ENCODE measurements at regions not wholly inside any gene's neighbourhood (a gene's known extent, or its start where the extent isn't known, plus 50 kb on each side); places are given as distances from the start of the nearest gene placed in this dataset.

GRCh38 chr22:48576333-48577013, 1251.2 kb downstream of the BRD1 start:
- no peak for DNase-seq
- Histone ChIP-seq H3K9me3 (ENCODE audit: low read length) (no peaks in the 10 kb centered on the region), H3K79me2 (ENCODE audit: low read length) (no peaks in the 10 kb centered on the region), H3K9ac (ENCODE audit: low read length) (no peak overlapping the region), H3K4me1 (ENCODE audit: low read length) (no peaks in the 10 kb centered on the region), H2AFZ (ENCODE audit: low read length) (no peak overlapping the region), H3K27ac (ENCODE audit: low read length) (no peak overlapping the region), H3K9me2 (replicated peaks; ENCODE audit: insufficient read depth, low read length) (no peaks in the 10 kb centered on the region), H4K20me1 (ENCODE audit: insufficient read depth, low read depth, low read length) (peaks cover 4% of the 10 kb centered on the region; the same call in 1 of the 2 replicates), H3K4me2 (ENCODE audit: low read depth, low read length, poor library complexity, severe bottlenecking) (no peak overlapping the region), H3K27me3 (ENCODE audit: low read length) (no peaks in the 10 kb centered on the region), H3K36me3 (ENCODE audit: insufficient read depth, low read length) (no peaks in the 10 kb centered on the region), H3K4me3 (ENCODE audit: low read length) (no peak overlapping the region)

- H3K9ac ChIP-seq (ENCODE audit: low read length) = no peak overlapping the region
- no peaks in the 10 kb centered on the region for H3K4me1 ChIP-seq (ENCODE audit: low read length)
- no peaks in the 10 kb centered on the region for H3K79me2 ChIP-seq (ENCODE audit: low read length)
- H3K4me3 ChIP-seq (ENCODE audit: low read length) = no peak overlapping the region
- peaks cover 4% of the 10 kb centered on the region; the same call in 1 of the 2 replicates for H4K20me1 ChIP-seq (ENCODE audit: insufficient read depth, low read depth, low read length)
- no peak overlapping the region for H2AFZ ChIP-seq (ENCODE audit: low read length)
- peaks cover 2% of the 10 kb centered on the region for H3K9me3 ChIP-seq (ENCODE audit: low read length)
- H3K4me2 ChIP-seq (ENCODE audit: low read depth, low read length, poor library complexity, severe bottlenecking) = no peak overlapping the region
- no peaks in the 10 kb centered on the region for H3K9me2 ChIP-seq (replicated peaks; ENCODE audit: insufficient read depth, low read length)
- no peak overlapping the region for H3K27ac ChIP-seq (ENCODE audit: low read length)
- no peaks in the 10 kb centered on the region for H3K36me3 ChIP-seq (ENCODE audit: insufficient read depth, low read length)
- H3K27me3 ChIP-seq (ENCODE audit: low read length) = no peaks in the 10 kb centered on the region
- no peak for DNase-seq
Measured at GRCh38 chr22:48575618-48576332, 1251.9 kb downstream of the BRD1 start.

GRCh38 chr22:48574776-48575617, 1252.7 kb downstream of the BRD1 start:
- Histone ChIP-seq H3K4me3 (ENCODE audit: low read length) (no peak overlapping the region), H3K27me3 (ENCODE audit: low read length) (no peaks in the 10 kb centered on the region), H3K4me1 (ENCODE audit: low read length) (no peaks in the 10 kb centered on the region), H3K79me2 (ENCODE audit: low read length) (no peaks in the 10 kb centered on the region), H3K36me3 (ENCODE audit: insufficient read depth, low read length) (no peaks in the 10 kb centered on the region), H3K9me3 (ENCODE audit: low read length) (peaks cover 6% of the 10 kb centered on the region), H3K4me2 (ENCODE audit: low read depth, low read length, poor library complexity, severe bottlenecking) (no peak overlapping the region), H2AFZ (ENCODE audit: low read length) (no peak overlapping the region), H3K9me2 (replicated peaks; ENCODE audit: insufficient read depth, low read length) (no peaks in the 10 kb centered on the region), H3K9ac (ENCODE audit: low read length) (no peak overlapping the region), H3K27ac (ENCODE audit: low read length) (no peak overlapping the region), H4K20me1 (ENCODE audit: insufficient read depth, low read depth, low read length) (peaks cover 4% of the 10 kb centered on the region; the same call in 1 of the 2 replicates)
- DNase-seq = no peak

GRCh38 chr22:48573766-48574165, 1253.9 kb downstream of the BRD1 start:
- no peak for DNase-seq

GRCh38 chr22:48572951-48573350, 1254.7 kb downstream of the BRD1 start:
- H4K20me1 ChIP-seq (ENCODE audit: insufficient read depth, low read depth, low read length) = no peaks in the 10 kb centered on the region
- no peak for DNase-seq
- H3K9me2 ChIP-seq (replicated peaks; ENCODE audit: insufficient read depth, low read length) = no peaks in the 10 kb centered on the region
- no peaks in the 10 kb centered on the region for H3K4me1 ChIP-seq (ENCODE audit: low read length)
- H3K4me3 ChIP-seq (ENCODE audit: low read length) = no peak overlapping the region
- no peak overlapping the region for H2AFZ ChIP-seq (ENCODE audit: low read length)
- no peaks in the 10 kb centered on the region for H3K36me3 ChIP-seq (ENCODE audit: insufficient read depth, low read length)
- H3K79me2 ChIP-seq (ENCODE audit: low read length) = no peaks in the 10 kb centered on the region
- no peak overlapping the region for H3K27ac ChIP-seq (ENCODE audit: low read length)
- peaks cover 6% of the 10 kb centered on the region for H3K9me3 ChIP-seq (ENCODE audit: low read length)
- H3K9ac ChIP-seq (ENCODE audit: low read length) = no peak overlapping the region
- H3K27me3 ChIP-seq (ENCODE audit: low read length) = no peaks in the 10 kb centered on the region
- no peak overlapping the region for H3K4me2 ChIP-seq (ENCODE audit: low read depth, low read length, poor library complexity, severe bottlenecking)

More at GRCh38 chr22:48573766-48574165, 1253.9 kb downstream of the BRD1 start:
- no peak overlapping the region for H3K4me3 ChIP-seq (ENCODE audit: low read length)
- H3K79me2 ChIP-seq (ENCODE audit: low read length) = no peaks in the 10 kb centered on the region
- H3K27me3 ChIP-seq (ENCODE audit: low read length) = no peaks in the 10 kb centered on the region
- H3K4me2 ChIP-seq (ENCODE audit: low read depth, low read length, poor library complexity, severe bottlenecking) = no peak overlapping the region
- no peaks in the 10 kb centered on the region for H3K9me2 ChIP-seq (replicated peaks; ENCODE audit: insufficient read depth, low read length)
- H3K27ac ChIP-seq (ENCODE audit: low read length) = no peak overlapping the region
- peaks cover 6% of the 10 kb centered on the region for H3K9me3 ChIP-seq (ENCODE audit: low read length)
- H3K36me3 ChIP-seq (ENCODE audit: insufficient read depth, low read length) = no peaks in the 10 kb centered on the region
- H2AFZ ChIP-seq (ENCODE audit: low read length) = no peak overlapping the region
- no peaks in the 10 kb centered on the region for H3K4me1 ChIP-seq (ENCODE audit: low read length)
- H4K20me1 ChIP-seq (ENCODE audit: insufficient read depth, low read depth, low read length) = no peaks in the 10 kb centered on the region
- no peak overlapping the region for H3K9ac ChIP-seq (ENCODE audit: low read length)

- Histone ChIP-seq H3K27ac (ENCODE audit: low read length) (no peak overlapping the region), H3K27me3 (ENCODE audit: low read length) (no peaks in the 10 kb centered on the region), H3K36me3 (ENCODE audit: insufficient read depth, low read length) (no peaks in the 10 kb centered on the region), H3K4me3 (ENCODE audit: low read length) (no peak overlapping the region), H3K79me2 (ENCODE audit: low read length) (no peaks in the 10 kb centered on the region), H3K9me2 (replicated peaks; ENCODE audit: insufficient read depth, low read length) (no peaks in the 10 kb centered on the region), H4K20me1 (ENCODE audit: insufficient read depth, low read depth, low read length) (no peaks in the 10 kb centered on the region), H3K9ac (ENCODE audit: low read length) (no peak overlapping the region), H2AFZ (ENCODE audit: low read length) (no peak overlapping the region), H3K4me1 (ENCODE audit: low read length) (no peaks in the 10 kb centered on the region), H3K9me3 (ENCODE audit: low read length) (peaks cover 6% of the 10 kb centered on the region), H3K4me2 (ENCODE audit: low read depth, low read length, poor library complexity, severe bottlenecking) (no peak overlapping the region)
- no peak for DNase-seq
Measured at GRCh38 chr22:48570912-48571311, 1256.8 kb downstream of the BRD1 start.

- DNase-seq = no peak
- no peak overlapping the region for H3K27ac ChIP-seq (ENCODE audit: low read length)
Measured at GRCh38 chr22:48569476-48570233, 1258.0 kb downstream of the BRD1 start.

More at GRCh38 chr22:48569476-48570233, 1258.0 kb downstream of the BRD1 start:
- H3K4me2 ChIP-seq (ENCODE audit: low read depth, low read length, poor library complexity, severe bottlenecking) = no peak overlapping the region
- no peaks in the 10 kb centered on the region for H3K79me2 ChIP-seq (ENCODE audit: low read length)
- no peaks in the 10 kb centered on the region for H4K20me1 ChIP-seq (ENCODE audit: insufficient read depth, low read depth, low read length)
- no peaks in the 10 kb centered on the region for H3K9me2 ChIP-seq (replicated peaks; ENCODE audit: insufficient read depth, low read length)
- H3K4me3 ChIP-seq (ENCODE audit: low read length) = no peak overlapping the region
- no peak overlapping the region for H3K9ac ChIP-seq (ENCODE audit: low read length)
- no peaks in the 10 kb centered on the region for H3K27me3 ChIP-seq (ENCODE audit: low read length)
- no peak overlapping the region for H2AFZ ChIP-seq (ENCODE audit: low read length)
- peaks cover 6% of the 10 kb centered on the region for H3K9me3 ChIP-seq (ENCODE audit: low read length)
- no peaks in the 10 kb centered on the region for H3K4me1 ChIP-seq (ENCODE audit: low read length)
- H3K36me3 ChIP-seq (ENCODE audit: insufficient read depth, low read length) = no peaks in the 10 kb centered on the region

Measured in Karpas-422 (cell line).